HG03196 (cell line): ENCODE measurements at regions not wholly inside any gene's neighbourhood (a gene's known extent, or its start where the extent isn't known, plus 50 kb on each side); places are given as distances from the start of the nearest gene placed in this dataset.

ENCODE experiments used
- ATAC-seq: cut with Tn5 transposase; IDR thresholded peaks from one replicate; pipeline ENCODE4 v1.9.1; 2021; ENCODE audit not compliant: unreplicated experiment

GRCh38 chr4:14222377-14223029 is 595.0 kb upstream of the BOD1L1 start:
- ATAC-seq = no peak

- no peak for ATAC-seq
Observed at GRCh38 chr4:14223461-14223860, 595.9 kb upstream of the BOD1L1 start.

GRCh38 chr4:14225688-14226207 is 598.2 kb upstream of the BOD1L1 start:
- no peak for ATAC-seq

- ATAC-seq = no peak
Observed at GRCh38 chr4:14233126-14233525, 605.6 kb upstream of the BOD1L1 start.

GRCh38 chr4:14234307-14234706 is 606.8 kb upstream of the BOD1L1 start:
- no peak for ATAC-seq

- no peak for ATAC-seq
Observed at GRCh38 chr4:14236359-14236758, 608.8 kb upstream of the BOD1L1 start.

GRCh38 chr4:14237911-14238310 is 610.4 kb upstream of the BOD1L1 start:
- no peak for ATAC-seq

- ATAC-seq = no peak
Observed at GRCh38 chr4:14241574-14241973, 614.0 kb upstream of the BOD1L1 start.

- ATAC-seq = no peak
Observed at GRCh38 chr4:14247767-14248166, 620.2 kb upstream of the BOD1L1 start.

GRCh38 chr4:14249226-14249625 is 621.7 kb upstream of the BOD1L1 start:
- ATAC-seq = no peak

- no peak for ATAC-seq
Observed at GRCh38 chr4:14254252-14254651, 626.7 kb upstream of the BOD1L1 start.

- no peak for ATAC-seq
Observed at GRCh38 chr4:14254926-14255325, 627.4 kb upstream of the BOD1L1 start.

GRCh38 chr4:14257903-14258302 is 630.4 kb upstream of the BOD1L1 start:
- no peak for ATAC-seq

GRCh38 chr4:14259936-14260335 is 632.4 kb upstream of the BOD1L1 start:
- no peak for ATAC-seq

GRCh38 chr4:14260591-14260990 is 633.1 kb upstream of the BOD1L1 start:
- ATAC-seq = no peak

GRCh38 chr4:14262221-14262620 is 634.7 kb upstream of the BOD1L1 start:
- ATAC-seq = no peak

- ATAC-seq = no peak
Observed at GRCh38 chr4:14264437-14264836, 636.9 kb upstream of the BOD1L1 start.

GRCh38 chr4:14265651-14266050 is 638.1 kb upstream of the BOD1L1 start:
- no peak for ATAC-seq

- ATAC-seq = no peak
Observed at GRCh38 chr4:14267373-14268060, 640.0 kb upstream of the BOD1L1 start.

GRCh38 chr4:14269824-14270223 is 642.3 kb upstream of the BOD1L1 start:
- ATAC-seq = no peak

- no peak for ATAC-seq
Observed at GRCh38 chr4:14272206-14272605, 644.7 kb upstream of the BOD1L1 start.

GRCh38 chr4:14277505-14277904 is 650.0 kb upstream of the BOD1L1 start:
- no peak for ATAC-seq

GRCh38 chr4:14280567-14280966 is 653.0 kb upstream of the BOD1L1 start:
- ATAC-seq = no peak
